K562 (cell line): ENCODE measurements at regions not wholly inside any gene's neighbourhood (a gene's known extent, or its start where the extent isn't known, plus 50 kb on each side); places are given as distances from the start of the nearest gene placed in this dataset.

ENCODE experiments used
- L3MBTL2 ChIP-seq: fragments of 450-650 bp; IDR thresholded peaks from 2 replicates; pipeline ENCODE4 v1.6.1; 2016; ENCODE audit warnings: mild to moderate bottlenecking, moderate library complexity
- NR2C2 ChIP-seq, 2 experiments: fragments of 200-800 bp in 1 of 2; sonication (Bioruptor generic) in 1 of 2; sonication (generic) in 1 of 2; formaldehyde crosslinking in 1 of 2; IDR thresholded peaks; 2 replicates each; pipeline versions ENCODE4 v1.6.1 to v1.8.0; 2016 to 2022; ENCODE audit warnings: mild to moderate bottlenecking in 1 of 2, missing compliant biosample characterization in 1 of 2, missing genetic modification characterization in 1 of 2, missing genetic modification reagents in 1 of 2
- NUFIP1 ChIP-seq: fragments of 450-650 bp; IDR thresholded peaks from 2 replicates; pipeline ENCODE4 v1.6.1; 2018; ENCODE audit not compliant: partially characterized antibody
- SRSF3 ChIP-seq: fragments of 200-400 bp; formaldehyde crosslinking; IDR thresholded peaks from 2 replicates; pipeline ENCODE4 v1.6.1; 2016; ENCODE audit warnings: mild to moderate bottlenecking, low read length, moderate library complexity; ENCODE audit not compliant: insufficient read depth
- TOE1 ChIP-seq, 2 experiments: fragments of 450-650 bp in 1 of 2; sonication (generic) in 1 of 2; formaldehyde crosslinking in 1 of 2; IDR thresholded peaks; 2 replicates each; pipeline versions ENCODE4 v1.7.1 to v1.8.0; 2016 to 2022; ENCODE audit warnings: borderline replicate concordance in 2 of 2, mild to moderate bottlenecking in 2 of 2, antibody characterized with exemption in 1 of 2, inconsistent platforms in 1 of 2, low read depth in 1 of 2, missing genetic modification reagents in 1 of 2, moderate library complexity in 1 of 2
- ZNF586 ChIP-seq: fragments of 450-650 bp; formaldehyde crosslinking; conservative IDR thresholded peaks from 2 replicates; pipeline ENCODE4 v1.4.0; 2020; ENCODE audit warnings: mild to moderate bottlenecking, moderate library complexity
- TF ChIP-seq, protein P1 (sequence below): fragments of 450-650 bp; IDR thresholded peaks from 2 replicates; pipeline ENCODE4 v1.6.1; 2016; ENCODE audit warnings: mild to moderate bottlenecking, moderate library complexity
- TF ChIP-seq, protein P2 (sequence below): fragments of 250-450 bp; sonication (Bioruptor Pico); IDR thresholded peaks from 2 replicates; pipeline ENCODE4 v1.5.0; 2022; ENCODE audit warnings: mild to moderate bottlenecking

DNA sequence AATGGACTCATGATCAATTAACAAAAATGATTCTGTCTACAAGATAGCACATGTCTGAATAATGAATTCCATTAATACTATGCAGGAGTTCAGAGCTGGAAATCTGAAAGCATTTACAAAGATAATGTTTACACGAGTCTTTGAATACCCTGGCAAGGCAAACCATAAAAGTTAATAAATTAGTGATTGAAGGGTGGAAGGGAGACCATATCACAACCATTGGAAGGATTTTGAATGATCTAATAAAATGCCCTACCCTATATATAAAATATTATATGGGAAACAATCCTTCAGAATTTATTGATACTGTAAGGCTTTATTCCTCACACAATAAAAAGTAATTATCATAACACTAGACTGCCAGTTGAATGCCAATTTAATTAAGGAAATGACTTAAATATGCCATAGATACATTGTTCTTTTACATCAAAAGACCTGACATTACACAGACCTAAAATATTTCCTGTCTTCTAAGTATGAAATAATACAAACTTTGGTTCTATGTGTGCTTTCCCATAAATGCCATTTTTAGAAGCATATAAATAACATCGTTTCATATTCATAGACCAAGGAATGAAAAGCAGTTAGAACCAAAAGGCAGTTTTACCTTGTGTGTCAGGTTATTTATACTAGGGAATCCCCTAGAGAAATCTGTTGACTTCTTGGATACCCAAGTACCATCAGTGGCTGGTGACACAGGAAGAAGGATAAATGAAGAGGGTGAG lies 249.2 kb upstream of the MARCKS start (continued):
- TF ChIP-seq, protein P1, sequence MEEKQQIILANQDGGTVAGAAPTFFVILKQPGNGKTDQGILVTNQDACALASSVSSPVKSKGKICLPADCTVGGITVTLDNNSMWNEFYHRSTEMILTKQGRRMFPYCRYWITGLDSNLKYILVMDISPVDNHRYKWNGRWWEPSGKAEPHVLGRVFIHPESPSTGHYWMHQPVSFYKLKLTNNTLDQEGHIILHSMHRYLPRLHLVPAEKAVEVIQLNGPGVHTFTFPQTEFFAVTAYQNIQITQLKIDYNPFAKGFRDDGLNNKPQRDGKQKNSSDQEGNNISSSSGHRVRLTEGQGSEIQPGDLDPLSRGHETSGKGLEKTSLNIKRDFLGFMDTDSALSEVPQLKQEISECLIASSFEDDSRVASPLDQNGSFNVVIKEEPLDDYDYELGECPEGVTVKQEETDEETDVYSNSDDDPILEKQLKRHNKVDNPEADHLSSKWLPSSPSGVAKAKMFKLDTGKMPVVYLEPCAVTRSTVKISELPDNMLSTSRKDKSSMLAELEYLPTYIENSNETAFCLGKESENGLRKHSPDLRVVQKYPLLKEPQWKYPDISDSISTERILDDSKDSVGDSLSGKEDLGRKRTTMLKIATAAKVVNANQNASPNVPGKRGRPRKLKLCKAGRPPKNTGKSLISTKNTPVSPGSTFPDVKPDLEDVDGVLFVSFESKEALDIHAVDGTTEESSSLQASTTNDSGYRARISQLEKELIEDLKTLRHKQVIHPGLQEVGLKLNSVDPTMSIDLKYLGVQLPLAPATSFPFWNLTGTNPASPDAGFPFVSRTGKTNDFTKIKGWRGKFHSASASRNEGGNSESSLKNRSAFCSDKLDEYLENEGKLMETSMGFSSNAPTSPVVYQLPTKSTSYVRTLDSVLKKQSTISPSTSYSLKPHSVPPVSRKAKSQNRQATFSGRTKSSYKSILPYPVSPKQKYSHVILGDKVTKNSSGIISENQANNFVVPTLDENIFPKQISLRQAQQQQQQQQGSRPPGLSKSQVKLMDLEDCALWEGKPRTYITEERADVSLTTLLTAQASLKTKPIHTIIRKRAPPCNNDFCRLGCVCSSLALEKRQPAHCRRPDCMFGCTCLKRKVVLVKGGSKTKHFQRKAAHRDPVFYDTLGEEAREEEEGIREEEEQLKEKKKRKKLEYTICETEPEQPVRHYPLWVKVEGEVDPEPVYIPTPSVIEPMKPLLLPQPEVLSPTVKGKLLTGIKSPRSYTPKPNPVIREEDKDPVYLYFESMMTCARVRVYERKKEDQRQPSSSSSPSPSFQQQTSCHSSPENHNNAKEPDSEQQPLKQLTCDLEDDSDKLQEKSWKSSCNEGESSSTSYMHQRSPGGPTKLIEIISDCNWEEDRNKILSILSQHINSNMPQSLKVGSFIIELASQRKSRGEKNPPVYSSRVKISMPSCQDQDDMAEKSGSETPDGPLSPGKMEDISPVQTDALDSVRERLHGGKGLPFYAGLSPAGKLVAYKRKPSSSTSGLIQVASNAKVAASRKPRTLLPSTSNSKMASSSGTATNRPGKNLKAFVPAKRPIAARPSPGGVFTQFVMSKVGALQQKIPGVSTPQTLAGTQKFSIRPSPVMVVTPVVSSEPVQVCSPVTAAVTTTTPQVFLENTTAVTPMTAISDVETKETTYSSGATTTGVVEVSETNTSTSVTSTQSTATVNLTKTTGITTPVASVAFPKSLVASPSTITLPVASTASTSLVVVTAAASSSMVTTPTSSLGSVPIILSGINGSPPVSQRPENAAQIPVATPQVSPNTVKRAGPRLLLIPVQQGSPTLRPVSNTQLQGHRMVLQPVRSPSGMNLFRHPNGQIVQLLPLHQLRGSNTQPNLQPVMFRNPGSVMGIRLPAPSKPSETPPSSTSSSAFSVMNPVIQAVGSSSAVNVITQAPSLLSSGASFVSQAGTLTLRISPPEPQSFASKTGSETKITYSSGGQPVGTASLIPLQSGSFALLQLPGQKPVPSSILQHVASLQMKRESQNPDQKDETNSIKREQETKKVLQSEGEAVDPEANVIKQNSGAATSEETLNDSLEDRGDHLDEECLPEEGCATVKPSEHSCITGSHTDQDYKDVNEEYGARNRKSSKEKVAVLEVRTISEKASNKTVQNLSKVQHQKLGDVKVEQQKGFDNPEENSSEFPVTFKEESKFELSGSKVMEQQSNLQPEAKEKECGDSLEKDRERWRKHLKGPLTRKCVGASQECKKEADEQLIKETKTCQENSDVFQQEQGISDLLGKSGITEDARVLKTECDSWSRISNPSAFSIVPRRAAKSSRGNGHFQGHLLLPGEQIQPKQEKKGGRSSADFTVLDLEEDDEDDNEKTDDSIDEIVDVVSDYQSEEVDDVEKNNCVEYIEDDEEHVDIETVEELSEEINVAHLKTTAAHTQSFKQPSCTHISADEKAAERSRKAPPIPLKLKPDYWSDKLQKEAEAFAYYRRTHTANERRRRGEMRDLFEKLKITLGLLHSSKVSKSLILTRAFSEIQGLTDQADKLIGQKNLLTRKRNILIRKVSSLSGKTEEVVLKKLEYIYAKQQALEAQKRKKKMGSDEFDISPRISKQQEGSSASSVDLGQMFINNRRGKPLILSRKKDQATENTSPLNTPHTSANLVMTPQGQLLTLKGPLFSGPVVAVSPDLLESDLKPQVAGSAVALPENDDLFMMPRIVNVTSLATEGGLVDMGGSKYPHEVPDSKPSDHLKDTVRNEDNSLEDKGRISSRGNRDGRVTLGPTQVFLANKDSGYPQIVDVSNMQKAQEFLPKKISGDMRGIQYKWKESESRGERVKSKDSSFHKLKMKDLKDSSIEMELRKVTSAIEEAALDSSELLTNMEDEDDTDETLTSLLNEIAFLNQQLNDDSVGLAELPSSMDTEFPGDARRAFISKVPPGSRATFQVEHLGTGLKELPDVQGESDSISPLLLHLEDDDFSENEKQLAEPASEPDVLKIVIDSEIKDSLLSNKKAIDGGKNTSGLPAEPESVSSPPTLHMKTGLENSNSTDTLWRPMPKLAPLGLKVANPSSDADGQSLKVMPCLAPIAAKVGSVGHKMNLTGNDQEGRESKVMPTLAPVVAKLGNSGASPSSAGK = no peak
- TF ChIP-seq, protein P2, sequence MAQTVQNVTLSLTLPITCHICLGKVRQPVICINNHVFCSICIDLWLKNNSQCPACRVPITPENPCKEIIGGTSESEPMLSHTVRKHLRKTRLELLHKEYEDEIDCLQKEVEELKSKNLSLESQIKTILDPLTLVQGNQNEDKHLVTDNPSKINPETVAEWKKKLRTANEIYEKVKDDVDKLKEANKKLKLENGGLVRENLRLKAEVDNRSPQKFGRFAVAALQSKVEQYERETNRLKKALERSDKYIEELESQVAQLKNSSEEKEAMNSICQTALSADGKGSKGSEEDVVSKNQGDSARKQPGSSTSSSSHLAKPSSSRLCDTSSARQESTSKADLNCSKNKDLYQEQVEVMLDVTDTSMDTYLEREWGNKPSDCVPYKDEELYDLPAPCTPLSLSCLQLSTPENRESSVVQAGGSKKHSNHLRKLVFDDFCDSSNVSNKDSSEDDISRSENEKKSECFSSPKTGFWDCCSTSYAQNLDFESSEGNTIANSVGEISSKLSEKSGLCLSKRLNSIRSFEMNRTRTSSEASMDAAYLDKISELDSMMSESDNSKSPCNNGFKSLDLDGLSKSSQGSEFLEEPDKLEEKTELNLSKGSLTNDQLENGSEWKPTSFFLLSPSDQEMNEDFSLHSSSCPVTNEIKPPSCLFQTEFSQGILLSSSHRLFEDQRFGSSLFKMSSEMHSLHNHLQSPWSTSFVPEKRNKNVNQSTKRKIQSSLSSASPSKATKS (CRISPR knock-in tag) = no peak
- TF ChIP-seq L3MBTL2 = no peak
- no peak for TF ChIP-seq SRSF3
- no peak for TF ChIP-seq TOE1 (IDR thresholded peaks at IDR 0.05; ENCODE audit: borderline replicate concordance)
- no peak for TF ChIP-seq TOE1 (CRISPR knock-in tag; IDR thresholded peaks at IDR 0.05; ENCODE audit: borderline replicate concordance, low read depth)
- no peak for TF ChIP-seq ZNF586 (CRISPR knock-in tag)
- no peak for TF ChIP-seq NUFIP1
- TF ChIP-seq NR2C2 (CRISPR knock-in tag; IDR thresholded peaks at IDR 0.05) = no peak
- TF ChIP-seq NR2C2 (tag; IDR thresholded peaks at IDR 0.05) = no peak
